HepG2 (cell line): ENCODE measurements at regions not wholly inside any gene's neighbourhood (a gene's known extent, or its start where the extent isn't known, plus 50 kb on each side); places are given as distances from the start of the nearest gene placed in this dataset.

Experiments used
- ATAC-seq: fragments of 200-7000 bp; cut with Tn5 transposase; 3 replicates; pipeline ENCODE4 v1.9.1; 2020; ENCODE audit warnings: mild to moderate bottlenecking, moderate library complexity
- BruUV-seq: library from RNA; stranded (reverse); fragments of 400-500 nt; replicated peaks from 2 replicates; lab custom pipeline; 2021; lab: Mats Ljungman, UMichigan
- CTCF ChIA-PET: fragments of 300-600 bp; formaldehyde crosslinking; extraction: SDS; loops from one replicate; lab custom pipeline; 2021; ENCODE audit warnings: low total read pairs, inconsistent platforms, low intra/inter-chr PET ratio; lab: Yijun Ruan, JAX
- POLR2A ChIA-PET: fragments of 350-600 bp; sonication (Branson Sonifier 250); formaldehyde crosslinking; loops from one replicate; lab custom pipeline; 2020; ENCODE audit warnings: antibody characterized with exemption, inconsistent platforms; lab: Yijun Ruan, JAX
- DNase-seq: peaks from one replicate; pipeline ENCODE4 v3.0.0-alpha.2; 2015; ENCODE audit warnings: low spot score
- FAIRE-seq: peaks from 3 replicates; lab custom pipeline; 2011; peaks lifted over from hg19 to GRCh38; lab: Jason Lieb, UNC
- H2AFZ ChIP-seq: one replicate; pipeline ENCODE4 v1.6.1; 2011; ENCODE audit warnings: low read length, inconsistent platforms
- H3K27ac ChIP-seq: fragments of 300-600 bp; 3 replicates; pipeline ENCODE4 v1.8.0; 2011; ENCODE audit warnings: mixed run types, mild to moderate bottlenecking, mixed read lengths, low read length, inconsistent platforms; ENCODE audit not compliant: insufficient read depth; ENCODE audit errors: extremely low read length
- H3K27me3 ChIP-seq, 2 experiments: fragments of 200-600 bp in 1 of 2; 2 replicates in 1 of 2; 3 replicates in 1 of 2; pipeline versions ENCODE4 v1.6.0 to v1.8.0; 2011; ENCODE audit warnings: low read length in 2 of 2, mild to moderate bottlenecking in 2 of 2, moderate library complexity in 2 of 2, inconsistent platforms in 1 of 2; ENCODE audit not compliant: insufficient read depth in 2 of 2, control insufficient read depth in 1 of 2
- H3K36me3 ChIP-seq, 2 experiments: fragments of 200-600 bp in 1 of 2; replicated peaks in 1 of 2; 2 replicates in 1 of 2; 3 replicates in 1 of 2; pipeline versions ENCODE4 v1.5.1 to v1.8.0; 2011; ENCODE audit warnings: low read length in 2 of 2, inconsistent platforms in 1 of 2; ENCODE audit not compliant: insufficient read depth in 2 of 2, control insufficient read depth in 1 of 2
- H3K4me1 ChIP-seq: 2 replicates; pipeline ENCODE4 v1.5.1; 2012; ENCODE audit warnings: low read length, inconsistent platforms; ENCODE audit not compliant: insufficient read depth
- H3K4me2 ChIP-seq: 2 replicates; pipeline ENCODE4 v1.6.0; 2011; ENCODE audit warnings: low read depth, low read length, inconsistent platforms
- H3K4me3 ChIP-seq, 3 experiments: fragments of 200-600 bp in 1 of 3; sonication (generic), shearing (Covaris generic) in 1 of 3; replicated peaks in 1 of 3; 2 replicates each; pipeline ENCODE4 v1.5.1; 2011 to 2016; ENCODE audit warnings: low read length in 3 of 3, inconsistent platforms in 2 of 3, low read depth in 2 of 3, mild to moderate bottlenecking in 2 of 3, control low read depth in 1 of 3, mixed read lengths in 1 of 3; ENCODE audit not compliant: insufficient read depth in 1 of 3
- H3K79me2 ChIP-seq: one replicate; pipeline ENCODE4 v1.6.1; 2011; ENCODE audit warnings: low read length, inconsistent platforms; ENCODE audit not compliant: insufficient read depth
- H3K9ac ChIP-seq: 2 replicates; pipeline ENCODE4 v1.6.0; 2011; ENCODE audit warnings: mild to moderate bottlenecking, low read depth, low read length, inconsistent platforms; ENCODE audit not compliant: insufficient read depth
- H3K9me3 ChIP-seq: 2 replicates; pipeline ENCODE4 v1.5.1; 2012; ENCODE audit warnings: mild to moderate bottlenecking, low read length
- H4K20me1 ChIP-seq: 2 replicates; pipeline ENCODE4 v1.6.0; 2011; ENCODE audit warnings: inconsistent platforms, mild to moderate bottlenecking, low read length, moderate library complexity; ENCODE audit not compliant: insufficient read depth
- CBX2 ChIP-seq, 2 experiments: fragments of 200-600 bp in 1 of 2; sonication (generic); formaldehyde crosslinking in 1 of 2; IDR thresholded peaks; 2 replicates each; pipeline versions ENCODE4 v1.7.0 to v1.8.1; 2018 to 2022; ENCODE audit warnings: low read depth in 2 of 2, low read length in 1 of 2, mild to moderate bottlenecking in 1 of 2, missing genetic modification reagents in 1 of 2
- ETV6 ChIP-seq: sonication (generic); formaldehyde crosslinking; conservative IDR thresholded peaks from 2 replicates; pipeline ENCODE4 v1.4.0; 2020; ENCODE audit warnings: missing genetic modification reagents
- FOXK1 ChIP-seq: sonication (generic); formaldehyde crosslinking; IDR thresholded peaks from 2 replicates; pipeline ENCODE4 v1.4.0; 2020; ENCODE audit warnings: low read depth, missing genetic modification reagents, borderline replicate concordance
- HMG20A ChIP-seq: IDR thresholded peaks from 2 replicates; pipeline ENCODE4 v1.6.1; 2016; ENCODE audit warnings: borderline replicate concordance
- HNRNPL ChIP-seq: fragments of 200-400 bp; formaldehyde crosslinking; IDR thresholded peaks from 2 replicates; pipeline ENCODE4 v1.6.1; 2017; ENCODE audit warnings: mild to moderate bottlenecking, low read depth, low read length
- LBX2 ChIP-seq: sonication (generic); formaldehyde crosslinking; IDR thresholded peaks from 2 replicates; pipeline ENCODE4 v1.5.0; 2020; ENCODE audit warnings: missing genetic modification reagents, mild to moderate bottlenecking, borderline replicate concordance
- POLR2AphosphoS5 ChIP-seq: IDR thresholded peaks from 2 replicates; pipeline ENCODE4 v1.6.1; 2012; ENCODE audit warnings: low read depth, low read length
- SNAPC2 ChIP-seq: sonication (generic); formaldehyde crosslinking; IDR thresholded peaks from 2 replicates; pipeline ENCODE4 v1.8.1; 2022; ENCODE audit warnings: mild to moderate bottlenecking, missing genetic modification reagents
- ZBTB8A ChIP-seq: sonication (generic); formaldehyde crosslinking; IDR thresholded peaks from 2 replicates; pipeline ENCODE4 v1.4.0; 2020; ENCODE audit warnings: mild to moderate bottlenecking, low read depth, missing genetic modification reagents, borderline replicate concordance
- ZNF3 ChIP-seq: IDR thresholded peaks from 2 replicates; pipeline ENCODE4 v1.7.0; 2017; ENCODE audit warnings: inconsistent platforms
- WGBS: methylation state at CpG from one replicate; pipeline ENCODE4 v1.1.6; 2017; ENCODE audit warnings: low lambda C conversion rate; 5-methylcytosine and 5-hydroxymethylcytosine counted together
- in situ Hi-C: cut with HindIII; loops from 2 replicates; pipeline ENCODE4 v1.10.0; 2017; ENCODE audit warnings: low pct_unique_long_range_greater_than_20kb; ENCODE audit not compliant: extremely low pct_ligation_motif_present
- intact Hi-C: fragments of 100-400 bp; cut with micrococcal nuclease; formaldehyde crosslinking; loops from one replicate; pipeline ENCODE4 v1.10.0; 2022; ENCODE audit not compliant: unreplicated experiment

GRCh38 chr1:163789911-163790310 is 468.2 kb downstream of the NUF2 start:
- Histone ChIP-seq H3K27ac (no peak overlapping the region), H3K4me2 (no peak overlapping the region), H3K79me2 (no peaks in the 10 kb centered on the region), H3K9me3 (peaks cover 66% of the 10 kb centered on the region), H3K4me3 (no peak overlapping the region), H3K36me3 (no peaks in the 10 kb centered on the region), H3K4me1 (no peaks in the 10 kb centered on the region), H4K20me1 (no peaks in the 10 kb centered on the region), H2AFZ (no peak overlapping the region), H3K27me3 (no peaks in the 10 kb centered on the region), H3K9ac (no peak overlapping the region)
- 14% methylated on average over 4 of the region's 4 CpGs for WGBS
- DNase-seq (no peak), ATAC-seq (no peak), FAIRE-seq (no peak)
- ChIA-PET POLR2A (no interaction called here), CTCF (no interaction called here)
- intact Hi-C loops, result no loop called here
- TF ChIP-seq ZNF3 (CRISPR knock-in tag), result no peak
- TF ChIP-seq HMG20A, result no peak
- no peak for TF ChIP-seq ETV6 (CRISPR knock-in tag)
- no peak for TF ChIP-seq LBX2 (CRISPR knock-in tag)
- no peak for TF ChIP-seq ZBTB8A
- no peak for TF ChIP-seq POLR2AphosphoS5
- no TSS peak for BruUV-seq
- in situ Hi-C loops, result no loop called here

GRCh38 chr1:163794551-163794950 is 472.8 kb downstream of the NUF2 start:
- H3K4me1 ChIP-seq, result no peaks in the 10 kb centered on the region
- no peaks in the 10 kb centered on the region for H4K20me1 ChIP-seq
- peaks cover 80% of the 10 kb centered on the region for H3K9me3 ChIP-seq
- no peak overlapping the region for H3K4me3 ChIP-seq
- CTCF ChIA-PET, result no interaction called here
- no TSS peak for BruUV-seq
- H3K27ac ChIP-seq, result no peak overlapping the region
- no peak overlapping the region for H3K9ac ChIP-seq
- H3K36me3 ChIP-seq, result no peaks in the 10 kb centered on the region
- H3K79me2 ChIP-seq, result no peaks in the 10 kb centered on the region
- POLR2A ChIA-PET, result no interaction called here
- no peaks in the 10 kb centered on the region for H3K27me3 ChIP-seq
- in situ Hi-C loops, result no loop called here
- no peak for TF ChIP-seq FOXK1 (CRISPR knock-in tag)
- TF ChIP-seq HNRNPL, result no peak
- no peak for TF ChIP-seq SNAPC2 (CRISPR knock-in tag)
- no peak for TF ChIP-seq CBX2 (IDR thresholded peaks at IDR 0.05; ENCODE audit: low read depth, low read length)
- no peak for TF ChIP-seq CBX2 (CRISPR knock-in tag; IDR thresholded peaks at IDR 0.05; ENCODE audit: low read depth)
- DNase-seq (no peak), FAIRE-seq (no peak), ATAC-seq (no peak)
- 0% methylated on average over 3 of the region's 3 CpGs for WGBS
- H3K4me2 ChIP-seq, result no peak overlapping the region
- no peak overlapping the region for H2AFZ ChIP-seq
- intact Hi-C loops, result no loop called here
